Thyroid gland (tissue), 4 donors: ENCODE measurements at regions not wholly inside any gene's neighbourhood (a gene's known extent, or its start where the extent isn't known, plus 50 kb on each side); places are given as distances from the start of the nearest gene placed in this dataset.

ENCODE experiments used
- POLR2A ChIP-seq, 2 donors: fragments of 450-650 bp; IDR thresholded peaks; one replicate each; pipeline ENCODE4 v1.6.1; 2017; ENCODE audit warnings: antibody characterized with exemption in 2 of 2, mild to moderate bottlenecking in 2 of 2, moderate library complexity in 1 of 2
- TF ChIP-seq, protein P1 (sequence below), 6 experiments: fragments of 200-600 bp in 3 of 6; fragments of 450-650 bp in 3 of 6; sonication (generic) in 3 of 6; IDR thresholded peaks; one replicate each; pipeline ENCODE4 v1.5.1; 2016 to 2019; ENCODE audit warnings: antibody characterized with exemption in 6 of 6, mild to moderate bottlenecking in 2 of 6, inconsistent platforms in 1 of 6, moderate library complexity in 1 of 6

DNA sequence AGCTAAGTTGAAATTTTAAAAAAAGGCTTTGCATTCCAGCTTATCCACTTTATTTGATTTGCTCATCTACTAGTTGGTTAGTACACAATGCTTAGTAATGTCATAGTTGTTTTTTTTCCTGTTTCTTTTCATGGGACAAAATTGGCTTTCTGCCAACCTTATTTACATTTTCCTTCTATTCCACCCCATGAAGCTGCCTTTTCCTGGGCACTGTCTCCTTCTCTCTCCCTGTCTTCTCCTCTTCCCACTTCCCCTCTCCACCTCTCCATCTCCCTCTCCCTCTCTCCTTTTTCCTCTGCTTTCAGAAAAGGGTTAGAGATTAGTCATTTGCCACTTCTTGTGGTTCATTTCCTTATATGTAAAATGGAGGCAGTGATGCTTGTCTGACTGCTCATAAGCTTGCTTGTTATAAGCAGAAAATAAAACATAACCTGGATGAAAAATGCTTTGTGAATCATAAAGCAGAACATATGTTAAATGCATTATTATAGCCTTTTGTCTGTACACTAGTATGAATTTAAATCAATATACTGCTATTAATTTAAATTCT, 181.9 kb downstream of the CEP135 start:
- TF ChIP-seq, protein P1, sequence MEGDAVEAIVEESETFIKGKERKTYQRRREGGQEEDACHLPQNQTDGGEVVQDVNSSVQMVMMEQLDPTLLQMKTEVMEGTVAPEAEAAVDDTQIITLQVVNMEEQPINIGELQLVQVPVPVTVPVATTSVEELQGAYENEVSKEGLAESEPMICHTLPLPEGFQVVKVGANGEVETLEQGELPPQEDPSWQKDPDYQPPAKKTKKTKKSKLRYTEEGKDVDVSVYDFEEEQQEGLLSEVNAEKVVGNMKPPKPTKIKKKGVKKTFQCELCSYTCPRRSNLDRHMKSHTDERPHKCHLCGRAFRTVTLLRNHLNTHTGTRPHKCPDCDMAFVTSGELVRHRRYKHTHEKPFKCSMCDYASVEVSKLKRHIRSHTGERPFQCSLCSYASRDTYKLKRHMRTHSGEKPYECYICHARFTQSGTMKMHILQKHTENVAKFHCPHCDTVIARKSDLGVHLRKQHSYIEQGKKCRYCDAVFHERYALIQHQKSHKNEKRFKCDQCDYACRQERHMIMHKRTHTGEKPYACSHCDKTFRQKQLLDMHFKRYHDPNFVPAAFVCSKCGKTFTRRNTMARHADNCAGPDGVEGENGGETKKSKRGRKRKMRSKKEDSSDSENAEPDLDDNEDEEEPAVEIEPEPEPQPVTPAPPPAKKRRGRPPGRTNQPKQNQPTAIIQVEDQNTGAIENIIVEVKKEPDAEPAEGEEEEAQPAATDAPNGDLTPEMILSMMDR (IDR thresholded peaks at IDR 0.05): no peak
- TF ChIP-seq POLR2A (IDR thresholded peaks at IDR 0.05): no peak
